ENCODE measurements at regions not wholly inside any gene's neighbourhood (a gene's known extent, or its start where the extent isn't known, plus 50 kb on each side); places are given as distances from the start of the nearest gene placed in this dataset.
"Not testable (repeated sequence)": the region's sequence is repeated elsewhere in the genome, so short reads cannot be mapped to it uniquely, and the experiment has no call there.

DNA sequence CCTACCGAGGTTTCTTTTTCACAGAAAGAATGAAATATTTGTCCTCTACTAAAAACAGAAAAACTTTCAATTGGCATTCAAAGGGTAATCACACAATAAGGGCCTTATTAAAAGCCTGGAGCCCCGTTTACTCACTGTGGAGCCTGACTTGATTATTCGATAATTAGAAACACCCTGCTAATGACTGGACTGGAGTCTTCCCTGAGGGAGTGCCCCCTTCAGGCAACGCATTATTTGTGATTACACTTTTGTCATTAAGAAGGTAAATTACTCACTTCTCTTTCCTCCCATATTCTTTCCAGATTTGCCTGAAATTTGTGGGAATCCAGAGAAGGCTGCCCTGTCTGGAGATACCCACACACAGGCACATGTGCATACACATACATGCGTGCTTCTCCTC lies 444.2 kb upstream of the NPVF start:
- no peak for DNase-seq

DNA sequence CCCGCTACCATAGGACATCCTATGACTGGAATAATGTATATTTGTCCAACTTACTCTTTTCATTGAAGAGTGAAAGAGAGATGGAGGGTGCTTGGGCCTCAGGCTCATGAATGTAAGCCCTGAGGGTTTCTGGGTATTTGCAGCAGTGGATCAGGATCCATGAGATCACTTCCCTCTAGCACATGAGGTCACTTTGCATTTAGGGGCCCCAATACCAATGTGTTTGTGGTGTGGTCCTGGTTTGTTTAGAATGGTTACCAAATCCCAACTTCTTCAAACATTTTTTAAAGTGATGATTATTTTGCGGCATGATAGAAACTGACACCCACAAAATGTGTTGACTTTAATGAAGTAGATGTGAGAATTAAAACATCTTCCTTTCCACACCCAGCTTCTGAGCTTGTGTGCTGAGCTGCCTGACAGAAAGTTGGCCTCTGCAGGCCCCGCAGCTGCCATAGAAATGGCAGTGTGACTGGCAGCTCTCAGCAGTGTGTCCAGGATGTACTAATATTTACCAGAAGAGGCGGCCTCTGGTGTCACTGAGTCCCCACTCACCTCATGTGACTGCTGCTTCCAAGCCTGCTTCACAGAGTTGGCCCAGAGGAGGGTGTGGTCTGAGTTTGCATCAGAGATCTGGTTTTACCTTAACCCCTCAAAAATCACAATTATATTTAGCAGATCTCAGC lies 447.6 kb upstream of the NPVF start:
- DNase-seq: no peak

DNA sequence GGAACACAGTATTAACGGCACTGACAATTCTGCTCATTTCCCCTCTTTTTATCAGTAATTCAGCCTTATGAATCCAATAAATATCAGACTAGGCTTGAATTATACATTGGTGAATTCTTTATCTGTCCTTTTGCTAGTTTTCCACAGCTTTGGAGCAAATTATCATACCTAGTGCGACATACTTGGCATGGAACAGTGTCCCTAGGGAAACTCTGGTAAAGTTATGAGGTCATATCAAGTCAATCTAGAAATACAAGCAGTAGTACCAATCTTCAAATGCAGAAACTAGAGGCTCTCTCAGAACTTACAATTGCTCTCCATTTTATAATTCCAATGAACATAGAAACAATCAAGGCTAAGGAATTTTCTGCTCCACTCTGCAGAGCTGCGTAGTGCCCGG lies 449.3 kb upstream of the NPVF start:
- DNase-seq: no peak

DNA sequence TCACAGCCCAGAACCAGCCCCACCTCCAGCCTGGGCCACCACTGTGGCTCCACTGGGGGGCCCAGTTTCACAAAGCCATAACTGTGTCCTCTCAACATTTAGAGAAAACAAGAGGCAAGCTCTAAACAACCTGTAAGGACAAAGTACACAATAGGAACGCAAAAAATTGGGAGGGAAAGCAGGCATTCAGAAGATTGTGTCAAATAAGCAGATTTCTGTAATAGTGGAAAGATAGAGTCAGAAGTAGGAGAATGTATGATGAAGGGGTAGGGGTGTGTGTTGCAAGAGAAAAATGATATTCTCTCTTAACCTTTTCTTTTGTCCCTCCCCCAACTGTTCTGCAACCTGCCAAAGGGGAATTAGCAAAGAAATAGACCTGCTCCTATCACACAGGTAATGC lies 449.9 kb upstream of the NPVF start:
- DNase-seq: no peak

DNA sequence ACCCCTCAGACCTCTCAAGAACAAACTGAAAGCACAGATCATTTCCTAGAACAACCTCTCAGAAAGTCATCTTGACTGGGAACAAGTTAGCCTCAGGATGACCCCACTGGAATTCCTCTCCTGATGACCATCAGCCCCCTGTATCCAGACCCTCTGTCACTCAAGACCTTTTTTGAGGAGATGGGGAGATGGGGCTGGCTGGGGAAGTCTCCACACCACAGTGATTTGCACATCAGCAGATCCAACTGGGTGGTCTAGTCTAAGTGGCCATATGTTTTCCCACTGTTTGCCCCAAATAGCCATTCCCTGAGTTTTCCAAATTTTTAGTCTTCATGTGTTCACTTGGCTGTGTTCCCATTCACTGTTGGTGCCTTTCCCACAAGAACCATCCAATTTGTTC lies 452.4 kb upstream of the NPVF start:
- no peak for DNase-seq

DNA sequence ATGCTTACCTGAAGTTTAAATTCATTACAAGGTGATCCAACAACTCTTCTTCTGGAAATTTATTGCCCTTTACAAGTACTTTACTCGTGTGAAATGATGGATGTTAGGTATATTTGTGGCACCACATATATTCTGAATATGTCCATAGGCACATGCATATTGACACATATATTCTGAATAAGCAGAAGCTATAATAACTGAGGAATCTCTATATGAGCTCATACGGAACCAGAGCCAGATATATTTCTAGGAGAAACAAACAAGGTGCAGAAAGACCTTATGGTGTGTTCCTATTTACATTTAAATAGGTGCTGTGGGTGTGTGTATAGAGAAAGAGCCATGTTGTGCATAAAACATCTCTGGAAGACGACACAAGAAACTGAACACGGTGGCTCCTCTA lies 456.1 kb upstream of the NPVF start:
- no peak for DNase-seq

DNA sequence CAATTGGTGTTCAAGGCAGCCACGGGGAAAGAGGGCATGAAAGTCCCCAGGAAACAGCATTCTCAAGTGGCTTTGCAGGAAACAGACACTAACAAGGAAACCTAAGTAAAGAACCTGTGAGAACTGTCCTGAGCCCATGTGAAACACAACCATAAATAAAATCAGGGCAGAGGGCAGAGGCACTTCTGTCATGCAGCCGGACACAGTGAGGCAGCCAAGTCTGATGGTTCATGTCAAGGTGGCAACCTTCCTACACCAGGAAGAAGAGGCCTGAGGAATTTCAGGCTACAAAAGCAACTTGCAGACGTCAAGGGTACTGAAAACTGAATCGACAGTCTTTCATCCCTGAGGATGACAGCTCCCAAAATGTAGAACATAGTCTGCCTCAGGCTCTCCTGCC lies 458.2 kb upstream of the NPVF start:
- no peak for DNase-seq

DNA sequence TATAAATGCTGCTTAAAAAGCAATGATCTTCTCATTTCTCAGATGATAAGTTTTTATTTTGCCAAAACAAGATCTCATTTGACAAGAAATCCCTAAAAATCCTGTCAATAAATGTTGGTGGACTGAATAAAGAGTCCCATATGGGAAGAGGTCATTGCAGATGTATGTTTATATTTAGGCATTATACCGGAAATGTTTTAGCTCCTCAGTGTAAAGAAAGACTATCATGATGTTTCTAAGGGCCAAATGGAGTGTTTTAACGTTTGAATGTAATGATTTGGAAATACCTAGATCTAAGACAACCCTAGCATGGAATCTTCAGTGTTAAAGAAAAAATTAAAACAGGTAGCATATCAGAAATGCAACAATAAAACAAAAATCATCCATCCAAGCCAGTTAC lies 457.8 kb upstream of the NFE2L3 start:
- DNase-seq: no peak

DNA sequence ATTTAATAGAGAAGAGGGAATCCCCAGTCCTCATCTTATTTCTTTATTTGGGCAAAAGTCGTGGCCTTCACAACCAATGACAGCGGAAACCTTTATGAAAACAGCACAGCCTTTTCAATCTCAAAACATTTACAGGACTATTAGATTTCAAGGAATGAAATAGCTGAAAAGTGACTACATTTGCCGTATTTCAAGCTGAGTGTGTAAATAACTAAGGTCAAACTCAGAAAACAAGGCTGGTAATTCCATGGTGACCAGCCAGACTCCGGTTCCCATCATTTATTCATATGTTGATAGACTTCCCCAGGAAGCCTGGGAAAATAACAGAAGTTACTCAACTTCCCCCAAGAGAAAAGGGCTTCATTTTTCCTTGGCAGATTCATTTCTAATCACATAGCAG lies 457.3 kb upstream of the NFE2L3 start:
- DNase-seq: no peak

DNA sequence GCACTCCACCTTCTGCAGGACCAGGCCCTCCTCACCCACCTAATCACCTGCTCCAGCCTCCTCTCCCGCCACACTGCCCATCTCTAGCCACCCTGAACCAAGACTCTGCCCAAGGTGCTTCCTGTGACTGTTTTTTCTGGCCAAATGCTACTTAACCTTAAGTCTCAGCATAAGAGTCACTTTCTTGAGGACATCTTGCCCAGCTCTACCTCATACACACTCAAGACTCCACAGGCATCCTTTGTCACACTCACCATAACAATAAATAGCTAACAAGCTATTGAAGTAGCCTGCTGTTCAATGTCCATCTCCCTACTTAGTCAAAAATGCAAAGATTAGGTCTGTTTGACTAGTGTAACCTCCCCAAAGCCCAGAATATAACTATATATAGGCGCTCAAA lies 455.4 kb upstream of the NFE2L3 start:
- DNase-seq: no peak

DNA sequence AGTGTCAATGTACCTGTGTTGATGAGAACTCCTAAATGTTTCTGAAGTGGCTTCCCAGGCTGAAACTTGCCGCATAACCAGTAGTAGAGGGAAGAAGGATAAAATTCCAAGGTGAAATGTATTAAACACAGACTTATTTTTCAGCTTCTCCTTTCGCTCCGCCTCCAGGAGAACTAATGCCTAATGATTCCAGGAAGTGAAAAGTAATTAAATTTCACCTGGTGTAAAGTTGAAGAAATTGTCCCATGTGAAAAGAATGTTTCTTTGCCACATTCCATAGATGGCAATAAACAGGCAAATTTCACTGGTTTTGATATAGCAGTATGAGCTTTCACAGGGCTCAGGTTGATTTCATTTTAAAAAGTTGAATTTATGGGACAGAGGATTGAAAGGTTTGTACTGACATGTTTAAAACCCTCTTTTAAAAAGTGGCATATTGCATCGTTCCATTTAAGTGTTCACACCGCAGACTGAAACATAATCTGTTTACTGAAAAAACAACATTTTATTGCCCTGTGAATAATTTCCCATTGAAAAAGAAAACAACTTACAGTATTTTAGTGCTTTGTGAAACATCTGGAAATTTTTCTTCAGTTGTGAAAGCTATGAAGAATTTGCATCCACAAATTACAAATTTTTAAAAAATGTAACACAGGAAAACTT lies 453.4 kb upstream of the NFE2L3 start:
- DNase-seq: no peak

DNA sequence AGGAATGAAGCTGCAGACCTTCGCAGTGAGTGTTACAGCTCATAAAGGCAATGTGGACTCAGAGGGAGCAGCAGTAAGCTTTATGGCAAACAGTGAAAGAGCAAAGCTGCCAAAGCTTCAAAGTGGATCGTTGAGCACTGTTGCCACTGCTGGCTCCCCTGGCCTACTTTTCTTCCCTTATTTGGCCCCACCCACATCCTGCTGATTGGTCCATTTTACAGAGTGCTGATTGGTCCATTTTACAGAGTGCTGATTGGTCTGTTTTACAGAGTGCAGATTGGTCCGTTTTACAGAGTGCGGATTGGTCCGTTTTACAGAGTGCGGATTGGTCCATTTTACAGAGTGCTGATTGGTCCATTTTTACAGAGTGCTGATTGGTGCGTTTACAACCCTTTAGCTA lies 451.9 kb upstream of the NFE2L3 start:
- DNase-seq: not testable (repeated sequence)

DNA sequence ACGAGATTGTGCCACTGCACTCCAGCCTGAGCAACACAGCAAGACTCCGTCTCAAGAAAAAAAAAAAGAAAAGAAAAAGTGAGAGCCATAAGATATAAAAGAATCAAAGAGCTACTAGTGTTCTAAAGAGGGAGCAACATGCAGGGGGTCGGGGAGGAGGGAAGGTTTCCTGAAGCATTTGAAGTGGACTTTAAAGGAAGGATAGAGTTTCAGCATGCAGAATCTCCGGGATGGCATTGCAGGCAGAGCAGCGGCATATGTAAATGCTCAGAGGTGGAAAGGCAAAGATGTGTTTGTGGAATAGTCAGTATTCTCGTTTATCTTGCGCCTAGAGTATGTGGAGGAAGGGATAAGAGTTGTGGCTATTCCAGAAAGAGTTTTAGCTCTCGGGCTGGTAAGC lies 447.6 kb upstream of the NFE2L3 start:
- no peak for DNase-seq

DNA sequence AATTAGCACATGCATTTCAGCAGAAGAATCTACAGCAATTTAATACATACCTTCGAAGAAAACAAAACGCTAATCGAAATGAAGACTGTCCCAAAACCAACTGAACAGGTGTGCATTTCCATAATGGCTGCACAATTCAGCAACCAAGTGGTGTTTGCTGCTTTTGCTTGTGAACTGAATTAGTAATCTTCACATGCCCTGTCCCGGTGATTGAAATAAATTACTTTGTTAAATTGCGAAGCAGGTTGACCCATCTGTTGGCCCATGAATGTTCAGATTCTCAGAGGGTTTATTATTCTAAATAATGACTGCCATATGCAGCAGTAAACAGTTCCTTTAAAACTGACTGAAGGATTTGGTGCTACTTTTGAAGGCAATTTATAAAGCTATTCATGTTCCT lies 445.2 kb upstream of the NFE2L3 start:
- DNase-seq: no peak

DNA sequence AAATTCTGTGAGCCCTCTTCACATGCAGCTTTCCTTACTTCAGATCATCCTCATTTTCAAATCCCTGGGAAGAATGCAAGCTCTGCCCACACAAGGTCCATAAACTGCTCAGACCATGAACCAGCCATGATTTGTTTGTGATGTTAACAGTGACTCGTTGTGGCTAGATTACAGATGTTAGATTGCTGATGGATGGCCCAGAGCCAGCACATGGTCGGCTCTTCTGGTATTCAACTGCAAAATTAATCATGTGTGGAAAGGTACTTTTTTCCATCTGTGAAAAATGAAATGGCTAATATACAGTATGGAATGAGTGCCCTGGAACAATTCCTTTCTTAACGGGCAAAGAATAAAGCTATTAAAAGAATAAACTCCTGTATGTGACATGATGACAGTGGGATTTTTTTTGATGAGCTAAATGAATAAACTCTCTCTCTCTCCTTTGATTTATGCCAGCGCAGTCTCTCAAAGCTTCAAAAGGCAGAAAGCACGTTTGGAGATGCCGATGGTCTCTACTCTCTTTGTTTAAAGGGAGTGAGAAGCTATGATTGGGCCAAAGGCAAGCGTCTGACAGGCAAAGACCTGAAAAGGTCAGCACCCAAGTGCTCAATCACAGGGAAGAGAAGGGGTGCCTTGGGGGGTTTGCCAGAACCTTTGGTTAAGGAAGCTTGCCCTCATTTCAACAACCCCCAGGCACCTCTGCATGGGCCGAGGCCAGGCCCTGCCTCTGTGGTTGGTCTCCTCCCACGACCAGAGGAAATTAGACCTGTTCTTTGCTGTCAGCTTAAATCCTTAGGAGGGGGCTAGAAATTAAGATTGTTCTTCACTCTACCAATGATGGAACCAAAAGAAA lies 444.0 kb upstream of the NFE2L3 start:
- no peak for DNase-seq

DNA sequence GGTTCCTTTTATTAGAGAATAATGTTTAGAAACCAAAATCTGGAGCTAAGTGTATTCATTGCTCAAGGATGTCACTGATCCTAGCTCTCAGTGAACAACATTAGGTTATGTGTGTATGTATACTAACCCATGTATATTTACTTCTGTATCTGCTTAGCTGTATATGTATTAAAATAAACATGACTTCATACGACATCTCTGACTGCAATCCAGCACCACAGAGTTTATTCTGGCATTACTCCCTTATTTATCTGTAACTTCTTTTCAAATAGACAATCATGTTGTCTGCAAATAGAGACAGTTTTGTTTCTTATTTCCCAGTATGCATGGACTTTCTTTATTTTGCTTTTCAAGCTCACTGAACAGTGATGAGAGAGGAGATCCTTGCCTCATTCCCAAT lies 441.0 kb upstream of the NFE2L3 start:
- no peak for DNase-seq

DNA sequence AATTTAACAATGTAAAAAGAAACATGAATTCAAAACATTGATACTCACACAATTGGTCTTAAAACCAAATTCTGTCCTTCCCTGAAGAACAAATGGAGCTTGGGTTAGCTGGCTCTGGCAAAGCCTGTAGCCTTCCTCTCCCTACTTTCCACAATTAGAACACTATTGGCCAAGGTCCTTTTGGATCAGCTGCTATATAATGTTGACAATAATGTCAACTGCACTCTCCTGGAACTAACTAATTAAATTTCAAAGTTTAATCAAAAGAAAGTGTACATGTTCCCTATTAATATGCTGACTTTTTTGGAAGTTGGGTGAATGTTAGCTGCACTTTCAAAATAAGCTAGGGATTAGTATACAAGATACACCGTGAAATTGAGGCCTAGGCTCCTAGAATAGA lies 440.1 kb upstream of the NFE2L3 start:
- DNase-seq: no peak

DNA sequence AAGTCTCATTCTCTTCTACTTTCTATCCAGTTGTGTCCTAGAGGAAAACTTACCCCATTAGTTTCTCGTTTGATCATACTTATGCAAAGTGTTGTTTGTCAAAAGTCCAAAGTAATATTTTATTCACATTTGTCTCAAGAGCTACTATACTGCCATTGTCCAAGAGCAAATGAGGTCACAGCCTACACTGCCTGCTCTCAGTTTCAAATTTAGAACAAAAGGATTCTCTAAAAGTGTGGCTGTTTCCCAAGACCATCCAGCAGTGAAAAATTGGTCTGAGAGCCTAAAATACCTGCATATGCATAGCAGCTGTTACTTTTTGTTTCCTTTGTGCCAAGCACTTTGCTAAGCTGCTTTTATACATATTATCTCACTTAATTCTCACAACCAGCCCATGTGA lies 439.5 kb upstream of the NFE2L3 start:
- DNase-seq: no peak

DNA sequence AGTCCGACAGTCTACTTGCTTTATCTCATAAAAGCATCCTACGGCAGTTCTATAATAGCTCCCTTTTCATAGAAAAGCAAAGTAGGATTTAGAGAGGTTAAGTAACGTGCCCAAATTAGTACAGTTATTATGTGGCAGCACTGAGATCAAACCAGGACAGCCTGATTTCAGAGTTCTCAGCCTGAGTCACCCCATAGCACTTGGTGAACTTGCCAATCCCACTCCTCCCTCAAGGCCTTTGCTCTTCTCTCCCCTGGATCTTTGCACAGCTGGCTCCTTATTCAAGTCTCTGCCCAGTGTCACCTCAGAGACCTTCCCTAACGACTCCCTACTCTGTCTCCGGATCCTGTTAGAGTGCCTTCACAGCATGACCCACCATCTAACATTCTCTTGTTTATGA lies 438.0 kb upstream of the NFE2L3 start:
- no peak for DNase-seq

DNA sequence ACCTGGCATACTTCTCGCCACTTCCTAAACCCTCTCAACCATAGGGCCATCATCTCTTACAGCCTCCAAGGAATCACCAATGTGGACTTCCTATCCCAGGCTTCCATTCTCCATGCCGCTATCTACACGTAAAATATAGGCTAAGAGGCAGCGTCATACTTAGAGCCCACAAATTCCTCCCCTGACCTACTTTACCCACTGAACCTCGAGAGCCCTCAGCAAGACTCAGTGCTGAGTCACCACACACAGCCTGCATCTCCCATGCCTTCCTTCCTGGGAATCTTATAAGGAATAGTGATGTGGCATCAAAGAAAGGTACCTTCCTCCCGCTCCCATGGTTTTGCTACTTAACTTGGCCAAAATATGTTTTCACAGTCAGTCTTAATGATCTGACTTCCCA lies 435.6 kb upstream of the NFE2L3 start:
- no peak for DNase-seq

DNA sequence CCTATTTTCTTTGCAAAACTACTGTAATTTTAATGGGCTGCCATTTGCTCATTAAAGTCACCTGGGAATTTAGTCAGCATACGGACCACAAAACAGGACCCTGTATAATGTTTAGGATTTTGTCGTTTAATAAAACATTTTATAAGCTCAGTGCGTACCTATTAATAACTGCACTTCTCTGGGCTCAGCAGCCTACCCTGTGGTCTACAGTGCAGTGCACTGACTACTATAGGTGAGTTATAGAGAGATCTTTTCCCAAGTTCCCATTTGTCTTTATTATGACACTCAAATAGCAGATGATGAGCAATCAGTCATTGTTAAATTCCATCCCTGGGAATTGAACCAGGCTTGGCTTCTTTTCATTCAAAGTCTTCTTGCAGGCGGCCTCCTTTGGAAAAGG lies 433.4 kb upstream of the NFE2L3 start:
- DNase-seq: no peak

DNA sequence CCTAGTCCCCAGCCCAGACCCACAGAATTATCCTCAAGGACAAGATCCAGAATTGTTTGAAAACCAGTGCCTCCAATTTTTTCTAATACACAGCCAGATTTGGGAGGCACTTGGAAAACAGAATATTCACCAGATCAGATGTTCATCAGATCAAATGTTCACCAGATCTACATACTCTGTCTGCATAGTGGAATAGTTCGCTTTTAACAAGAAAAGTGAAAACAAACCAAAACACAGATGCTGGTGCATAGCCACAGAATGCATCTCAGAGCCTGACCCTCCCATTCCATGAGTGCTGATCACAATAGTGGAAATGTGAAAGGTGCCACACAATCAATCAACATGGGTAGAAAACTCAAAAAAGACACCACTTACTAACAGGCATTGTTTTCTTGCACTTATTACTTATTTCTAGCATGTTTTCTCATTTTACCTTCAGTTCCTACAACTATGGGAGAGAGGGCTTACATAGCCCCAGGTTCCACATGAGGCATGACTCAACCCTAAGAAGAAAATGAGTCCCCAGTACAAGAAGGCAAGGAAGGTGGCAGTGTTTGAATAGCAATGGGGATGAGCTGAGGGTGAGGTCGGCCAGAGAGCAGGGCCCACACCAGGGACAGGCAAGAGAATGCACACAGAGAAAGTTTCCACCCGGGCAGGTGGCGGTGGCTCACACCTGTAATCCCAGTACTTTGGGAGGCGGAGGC lies 432.7 kb upstream of the NFE2L3 start:
- no peak for DNase-seq

DNA sequence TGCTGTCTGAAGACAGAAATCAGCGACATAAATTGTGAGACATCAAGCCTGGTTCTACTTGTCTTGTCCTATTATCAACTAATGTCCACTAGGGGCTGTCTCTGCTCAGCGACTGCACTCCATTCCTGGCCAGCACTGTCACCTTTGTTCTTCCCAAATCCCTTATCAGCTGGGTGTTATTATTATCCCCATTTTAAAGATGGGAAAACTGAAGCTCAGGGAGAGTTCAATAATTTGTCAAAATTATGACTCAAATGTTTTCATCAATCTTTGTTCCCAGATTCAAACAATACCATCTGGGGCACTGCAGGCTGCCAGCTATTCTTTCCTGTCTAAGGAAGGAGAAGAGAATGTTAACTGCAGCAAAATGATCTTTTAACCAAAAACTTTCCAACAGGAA lies 431.6 kb upstream of the NFE2L3 start:
- DNase-seq: no peak

DNA sequence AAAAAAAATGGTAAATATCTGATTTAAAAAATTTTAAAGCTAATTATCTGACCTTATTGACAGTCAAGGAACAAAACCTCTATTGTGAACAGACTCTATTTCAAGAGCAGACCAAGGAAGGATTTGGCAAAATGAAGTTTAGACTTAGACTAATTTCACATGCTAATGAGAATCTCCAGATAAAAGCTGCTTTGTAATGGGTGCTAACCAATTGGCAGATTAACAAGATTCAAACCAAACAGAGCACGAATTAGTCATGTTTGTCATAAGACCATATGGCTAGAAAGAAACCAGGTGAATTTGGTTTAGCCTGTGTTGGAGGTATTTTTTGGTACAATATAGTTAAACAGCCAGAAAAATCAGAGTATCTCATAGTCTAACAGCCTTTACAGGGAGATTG lies 429.1 kb upstream of the NFE2L3 start:
- DNase-seq: no peak

All from 8988T (cell line).